Fibroblast of villous mesenchyme (primary cell): ENCODE measurements at regions not wholly inside any gene's neighbourhood (a gene's known extent, or its start where the extent isn't known, plus 50 kb on each side); places are given as distances from the start of the nearest gene placed in this dataset.

Experiments
- DNase-seq: peaks from one replicate; pipeline ENCODE4 v3.0.0-alpha.2; 2010; ENCODE audit warnings: low read depth
- H3K4me3 ChIP-seq: 2 replicates; pipeline ENCODE4 v1.5.1; 2011; ENCODE audit warnings: low read depth, mild to moderate bottlenecking, low read length
- CTCF ChIP-seq: IDR thresholded peaks from 2 replicates; pipeline ENCODE4 v1.5.1; 2012; ENCODE audit warnings: low read depth, mild to moderate bottlenecking, low read length; ENCODE audit not compliant: insufficient read depth

- no peak for TF ChIP-seq CTCF
- no peak for DNase-seq
- H3K4me3 ChIP-seq = no peak overlapping the region
Measured at GRCh38 chr3:72259755-72260587, 475.0 kb upstream of the PROK2 start.

- no peak for DNase-seq
- no peak overlapping the region for H3K4me3 ChIP-seq
- TF ChIP-seq CTCF = no peak
Measured at GRCh38 chr3:72258361-72259141, 473.6 kb upstream of the PROK2 start.

GRCh38 chr3:72257738-72258137 lies 472.8 kb upstream of the PROK2 start:
- no peak for DNase-seq
- TF ChIP-seq CTCF = no peak
- no peak overlapping the region for H3K4me3 ChIP-seq

GRCh38 chr3:72257203-72257602 lies 472.3 kb upstream of the PROK2 start:
- H3K4me3 ChIP-seq = no peak overlapping the region
- DNase-seq = no peak
- no peak for TF ChIP-seq CTCF

GRCh38 chr3:72256716-72257115 lies 471.8 kb upstream of the PROK2 start:
- DNase-seq = no peak
- TF ChIP-seq CTCF = no peak
- no peak overlapping the region for H3K4me3 ChIP-seq

GRCh38 chr3:72255791-72256559 lies 471.0 kb upstream of the PROK2 start:
- peak overlapping the region; percentile 6 for H3K4me3 ChIP-seq
- TF ChIP-seq CTCF = peak; percentile 12
- DNase-seq = peak; percentile 74
